ENCODE measurements at regions not wholly inside any gene's neighbourhood (a gene's known extent, or its start where the extent isn't known, plus 50 kb on each side); places are given as distances from the start of the nearest gene placed in this dataset.

DNA sequence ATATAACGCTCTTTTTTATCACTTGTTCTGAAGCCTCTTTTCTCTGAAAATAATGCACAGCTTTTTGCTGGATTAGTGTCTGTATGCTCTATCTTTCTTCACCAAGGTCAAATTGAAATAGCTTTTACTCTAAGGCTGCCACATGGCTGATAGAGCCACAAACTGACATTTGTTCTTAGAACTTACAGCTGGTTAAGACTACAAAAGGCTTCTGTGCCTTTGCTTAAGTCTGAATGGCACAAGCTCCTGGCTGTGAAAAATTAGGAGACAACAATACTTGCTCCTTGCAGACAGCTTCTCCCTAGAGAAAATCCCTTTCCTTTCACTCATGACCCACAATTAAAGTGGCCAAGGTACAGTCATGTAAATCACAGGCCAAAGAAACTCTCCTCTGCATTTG lies 515.3 kb downstream of the DSC3 start:
- TF ChIP-seq, protein P1, sequence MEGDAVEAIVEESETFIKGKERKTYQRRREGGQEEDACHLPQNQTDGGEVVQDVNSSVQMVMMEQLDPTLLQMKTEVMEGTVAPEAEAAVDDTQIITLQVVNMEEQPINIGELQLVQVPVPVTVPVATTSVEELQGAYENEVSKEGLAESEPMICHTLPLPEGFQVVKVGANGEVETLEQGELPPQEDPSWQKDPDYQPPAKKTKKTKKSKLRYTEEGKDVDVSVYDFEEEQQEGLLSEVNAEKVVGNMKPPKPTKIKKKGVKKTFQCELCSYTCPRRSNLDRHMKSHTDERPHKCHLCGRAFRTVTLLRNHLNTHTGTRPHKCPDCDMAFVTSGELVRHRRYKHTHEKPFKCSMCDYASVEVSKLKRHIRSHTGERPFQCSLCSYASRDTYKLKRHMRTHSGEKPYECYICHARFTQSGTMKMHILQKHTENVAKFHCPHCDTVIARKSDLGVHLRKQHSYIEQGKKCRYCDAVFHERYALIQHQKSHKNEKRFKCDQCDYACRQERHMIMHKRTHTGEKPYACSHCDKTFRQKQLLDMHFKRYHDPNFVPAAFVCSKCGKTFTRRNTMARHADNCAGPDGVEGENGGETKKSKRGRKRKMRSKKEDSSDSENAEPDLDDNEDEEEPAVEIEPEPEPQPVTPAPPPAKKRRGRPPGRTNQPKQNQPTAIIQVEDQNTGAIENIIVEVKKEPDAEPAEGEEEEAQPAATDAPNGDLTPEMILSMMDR (optimal IDR thresholded peaks at IDR 0.05 in 1 of 3, IDR thresholded peaks at IDR 0.05 in 1 of 3, conservative IDR thresholded peaks at IDR 0.05 in 1 of 3; ENCODE audit: extremely low read depth in 1 of 3, insufficient read depth in 2 of 3, low read length in 3 of 3) = no peak
- TF ChIP-seq EZH2 (IDR thresholded peaks at IDR 0.05; ENCODE audit: low read length) = no peak

Data from keratinocyte (primary cell).